ENCODE measurements at regions not wholly inside any gene's neighbourhood (a gene's known extent, or its start where the extent isn't known, plus 50 kb on each side); places are given as distances from the start of the nearest gene placed in this dataset.

DNA sequence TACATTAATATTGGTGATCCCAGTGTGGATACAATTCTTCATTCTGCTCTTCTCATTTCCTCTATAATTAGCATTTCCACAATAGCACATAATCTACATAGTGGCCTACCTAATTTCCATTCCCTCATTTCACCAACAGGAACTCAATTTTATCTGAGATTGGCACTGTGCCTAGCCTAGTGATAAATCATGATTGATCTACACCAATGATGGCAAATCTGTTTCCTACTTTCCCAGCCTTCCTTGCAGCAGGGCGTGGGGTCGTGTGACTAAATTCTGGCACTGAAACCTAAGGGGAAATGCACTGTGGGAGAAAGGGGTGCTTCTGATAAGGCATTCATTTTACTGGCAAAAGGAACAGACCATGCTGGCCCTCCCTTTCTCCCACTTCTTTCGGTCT is 66.6 kb upstream of the TOM1L1 start:
- WGBS, 2 donors = 54 to 58% methylated on average over 3 of the region's 3 CpGs
- intact Hi-C loops (cut with DNase I; ENCODE audit: low total_unique reads) = no loop called here
- no peak for DNase-seq (ENCODE audit: low spot score in 2 of 2)
- no peak for TF ChIP-seq POLR2A (IDR thresholded peaks at IDR 0.05)
- TF ChIP-seq, protein P1, sequence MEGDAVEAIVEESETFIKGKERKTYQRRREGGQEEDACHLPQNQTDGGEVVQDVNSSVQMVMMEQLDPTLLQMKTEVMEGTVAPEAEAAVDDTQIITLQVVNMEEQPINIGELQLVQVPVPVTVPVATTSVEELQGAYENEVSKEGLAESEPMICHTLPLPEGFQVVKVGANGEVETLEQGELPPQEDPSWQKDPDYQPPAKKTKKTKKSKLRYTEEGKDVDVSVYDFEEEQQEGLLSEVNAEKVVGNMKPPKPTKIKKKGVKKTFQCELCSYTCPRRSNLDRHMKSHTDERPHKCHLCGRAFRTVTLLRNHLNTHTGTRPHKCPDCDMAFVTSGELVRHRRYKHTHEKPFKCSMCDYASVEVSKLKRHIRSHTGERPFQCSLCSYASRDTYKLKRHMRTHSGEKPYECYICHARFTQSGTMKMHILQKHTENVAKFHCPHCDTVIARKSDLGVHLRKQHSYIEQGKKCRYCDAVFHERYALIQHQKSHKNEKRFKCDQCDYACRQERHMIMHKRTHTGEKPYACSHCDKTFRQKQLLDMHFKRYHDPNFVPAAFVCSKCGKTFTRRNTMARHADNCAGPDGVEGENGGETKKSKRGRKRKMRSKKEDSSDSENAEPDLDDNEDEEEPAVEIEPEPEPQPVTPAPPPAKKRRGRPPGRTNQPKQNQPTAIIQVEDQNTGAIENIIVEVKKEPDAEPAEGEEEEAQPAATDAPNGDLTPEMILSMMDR (IDR thresholded peaks at IDR 0.05) = no peak
- H3K4me3 ChIP-seq (ENCODE audit: low read depth, poor library complexity, severe bottlenecking) = no peak overlapping the region

DNA sequence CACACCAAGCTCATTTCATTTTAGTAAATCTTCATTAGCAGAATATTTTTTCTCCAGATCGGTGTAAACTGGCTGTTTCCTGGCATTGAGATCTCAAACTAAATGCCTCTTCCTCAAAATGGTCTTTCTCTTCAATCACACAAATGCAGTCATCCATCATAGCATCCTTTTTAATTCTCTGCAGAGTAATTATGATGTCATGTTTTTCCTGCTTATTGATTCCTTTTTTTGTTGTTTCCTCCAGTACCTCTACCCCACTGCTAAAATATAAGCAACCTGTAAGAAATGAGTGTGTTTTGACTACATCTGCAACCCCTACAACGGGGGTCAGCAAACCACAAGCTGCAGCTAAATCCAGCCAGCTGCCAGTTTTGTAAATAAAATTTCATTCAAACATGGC is 65.6 kb upstream of the TOM1L1 start:
- TF ChIP-seq, protein P1 (IDR thresholded peaks at IDR 0.05) = no peak
- no peak for TF ChIP-seq POLR2A (IDR thresholded peaks at IDR 0.05)
- DNase-seq (ENCODE audit: low spot score in 2 of 2) = no peak
- 68 to 69% methylated on average over 2 of the region's 2 CpGs for WGBS, 2 donors
- no peak overlapping the region for H3K4me3 ChIP-seq (ENCODE audit: low read depth, poor library complexity, severe bottlenecking)
- intact Hi-C loops (cut with DNase I; ENCODE audit: low total_unique reads) = no loop called here

GRCh38 chr17:54836723-54837462 is 63.8 kb upstream of the TOM1L1 start:
- WGBS, 2 donors = 84 to 92% methylated on average over 10 to 11 of the region's 11 CpGs
- intact Hi-C loops (cut with DNase I; ENCODE audit: low total_unique reads) = no loop called here
- DNase-seq (ENCODE audit: low spot score in 2 of 2) = no peak
- no peak overlapping the region for H3K4me3 ChIP-seq (ENCODE audit: low read depth, poor library complexity, severe bottlenecking)
- no peak for TF ChIP-seq POLR2A (IDR thresholded peaks at IDR 0.05)
- TF ChIP-seq, protein P1 (IDR thresholded peaks at IDR 0.05) = no peak

DNA sequence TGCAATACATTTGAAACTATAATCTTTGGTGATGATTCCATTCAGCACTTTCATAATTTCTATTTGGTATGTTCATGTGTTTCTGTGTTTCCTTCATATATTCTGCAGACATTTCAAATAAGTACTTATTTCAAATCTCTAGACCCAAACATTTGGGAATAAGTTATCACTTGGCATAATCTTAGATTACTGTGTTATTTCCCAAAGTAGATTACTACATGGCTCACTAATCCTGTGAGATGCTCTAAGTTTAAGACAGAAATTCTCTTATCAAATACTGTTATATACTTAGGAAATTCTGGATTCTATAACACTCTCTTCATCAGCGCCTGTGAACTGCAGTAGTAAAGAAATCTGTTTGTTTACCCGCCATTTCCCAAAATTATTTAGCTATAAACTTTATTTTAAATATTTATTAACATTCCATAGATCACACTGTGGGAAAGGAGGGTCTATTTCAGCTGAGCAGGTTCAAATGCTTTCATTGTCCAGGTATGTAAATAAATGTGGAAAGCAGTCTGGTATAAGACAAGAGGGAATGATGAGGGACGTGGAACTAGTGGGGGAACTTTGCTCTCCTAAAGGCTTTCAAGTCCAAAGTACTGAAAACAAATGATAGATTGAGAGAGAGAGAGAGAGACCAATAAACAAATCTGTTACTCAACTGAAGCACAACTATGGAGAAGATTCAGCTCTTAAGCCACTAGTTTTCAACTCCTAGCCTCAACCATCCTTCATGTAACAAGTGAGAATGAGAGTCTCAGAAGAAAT is 61.8 kb upstream of the TOM1L1 start:
- DNase-seq (ENCODE audit: low spot score in 2 of 2) = no peak
- no peak overlapping the region for H3K4me3 ChIP-seq (ENCODE audit: low read depth, poor library complexity, severe bottlenecking)
- no peak for TF ChIP-seq POLR2A (IDR thresholded peaks at IDR 0.05)
- TF ChIP-seq, protein P1 (IDR thresholded peaks at IDR 0.05) = no peak
- WGBS, 2 donors = 73 to 83% methylated on average over 3 of the region's 3 CpGs
- intact Hi-C loops (cut with DNase I; ENCODE audit: low total_unique reads) = no loop called here

- 85 to 86% methylated on average over 1 of the region's 1 CpG for WGBS, 2 donors
- no peak for DNase-seq (ENCODE audit: low spot score in 2 of 2)
- TF ChIP-seq, protein P1 (IDR thresholded peaks at IDR 0.05) = no peak
- no peak for TF ChIP-seq POLR2A (IDR thresholded peaks at IDR 0.05)
- intact Hi-C loops (cut with DNase I; ENCODE audit: low total_unique reads) = no loop called here
- no peak overlapping the region for H3K4me3 ChIP-seq (ENCODE audit: low read depth, poor library complexity, severe bottlenecking)
Measured at GRCh38 chr17:54839447-54839846, 61.2 kb upstream of the TOM1L1 start.

All from lower leg skin (tissue), 4 donors.